ENCODE measurements at regions not wholly inside any gene's neighbourhood (a gene's known extent, or its start where the extent isn't known, plus 50 kb on each side); places are given as distances from the start of the nearest gene placed in this dataset.

GRCh38 chr12:132402831-132403416 lies 73.5 kb upstream of the GALNT9 start:
- Histone ChIP-seq H3K27me3 (ENCODE audit: control insufficient read depth, insufficient read depth, low read length) (peaks cover 56% of the 10 kb centered on the region), H3K4me3 (ENCODE audit: low read depth, low read length) (no peak overlapping the region), H3K36me3 (ENCODE audit: control insufficient read depth, insufficient read depth, low read length) (no peaks in the 10 kb centered on the region)
- no peak for DNase-seq (ENCODE audit: low read depth)
- TF ChIP-seq, protein P1, sequence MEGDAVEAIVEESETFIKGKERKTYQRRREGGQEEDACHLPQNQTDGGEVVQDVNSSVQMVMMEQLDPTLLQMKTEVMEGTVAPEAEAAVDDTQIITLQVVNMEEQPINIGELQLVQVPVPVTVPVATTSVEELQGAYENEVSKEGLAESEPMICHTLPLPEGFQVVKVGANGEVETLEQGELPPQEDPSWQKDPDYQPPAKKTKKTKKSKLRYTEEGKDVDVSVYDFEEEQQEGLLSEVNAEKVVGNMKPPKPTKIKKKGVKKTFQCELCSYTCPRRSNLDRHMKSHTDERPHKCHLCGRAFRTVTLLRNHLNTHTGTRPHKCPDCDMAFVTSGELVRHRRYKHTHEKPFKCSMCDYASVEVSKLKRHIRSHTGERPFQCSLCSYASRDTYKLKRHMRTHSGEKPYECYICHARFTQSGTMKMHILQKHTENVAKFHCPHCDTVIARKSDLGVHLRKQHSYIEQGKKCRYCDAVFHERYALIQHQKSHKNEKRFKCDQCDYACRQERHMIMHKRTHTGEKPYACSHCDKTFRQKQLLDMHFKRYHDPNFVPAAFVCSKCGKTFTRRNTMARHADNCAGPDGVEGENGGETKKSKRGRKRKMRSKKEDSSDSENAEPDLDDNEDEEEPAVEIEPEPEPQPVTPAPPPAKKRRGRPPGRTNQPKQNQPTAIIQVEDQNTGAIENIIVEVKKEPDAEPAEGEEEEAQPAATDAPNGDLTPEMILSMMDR (IDR thresholded peaks at IDR 0.05; ENCODE audit: insufficient read depth, low read length, poor library complexity, severe bottlenecking) = no peak

- TF ChIP-seq, protein P1 (IDR thresholded peaks at IDR 0.05; ENCODE audit: insufficient read depth, low read length, poor library complexity, severe bottlenecking) = no peak
- no peaks in the 10 kb centered on the region for H3K36me3 ChIP-seq (ENCODE audit: control insufficient read depth, insufficient read depth, low read length)
- H3K4me3 ChIP-seq (ENCODE audit: low read depth, low read length) = no peak overlapping the region
- peaks cover 65% of the 10 kb centered on the region for H3K27me3 ChIP-seq (ENCODE audit: control insufficient read depth, insufficient read depth, low read length)
- DNase-seq (ENCODE audit: low read depth) = no peak
Measured at GRCh38 chr12:132401982-132402381, 72.6 kb upstream of the GALNT9 start.

DNA sequence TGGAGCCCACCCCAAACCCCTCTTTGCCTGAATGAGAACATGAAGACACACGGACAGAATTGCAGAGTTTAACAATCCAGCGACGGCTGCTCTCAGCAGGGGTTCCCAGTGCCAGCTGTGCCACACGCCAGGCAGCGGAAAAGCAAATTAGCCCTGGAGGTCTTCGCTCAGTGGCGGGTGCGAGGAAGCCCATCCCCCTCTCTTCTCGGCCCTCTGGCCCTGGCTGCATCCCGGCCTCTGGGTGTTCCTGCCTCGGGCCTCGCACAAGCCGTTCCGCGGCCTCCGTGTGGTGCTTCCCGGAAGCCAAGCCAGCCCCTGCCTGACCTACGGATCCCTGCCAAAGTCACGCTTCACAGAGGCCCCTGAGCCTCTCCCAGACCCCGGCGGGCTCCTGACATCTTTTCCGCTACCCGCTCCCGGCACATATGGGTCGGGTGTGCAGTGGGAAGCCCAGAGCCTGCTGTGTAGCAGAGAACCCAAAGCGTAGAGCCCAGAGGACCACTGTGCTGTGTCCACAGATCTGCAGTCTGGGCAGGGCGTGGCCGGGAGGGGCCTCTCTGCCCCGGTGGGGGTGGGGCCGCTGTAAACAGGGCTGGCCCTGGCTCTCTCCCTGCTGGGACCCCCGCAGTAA lies 70.7 kb upstream of the GALNT9 start:
- peaks cover 62% of the 10 kb centered on the region for H3K27me3 ChIP-seq (ENCODE audit: control insufficient read depth, insufficient read depth, low read length)
- no peak for DNase-seq (ENCODE audit: low read depth)
- no peak overlapping the region for H3K4me3 ChIP-seq (ENCODE audit: low read depth, low read length)
- H3K36me3 ChIP-seq (ENCODE audit: control insufficient read depth, insufficient read depth, low read length) = no peaks in the 10 kb centered on the region
- TF ChIP-seq, protein P1 (IDR thresholded peaks at IDR 0.05; ENCODE audit: insufficient read depth, low read length, poor library complexity, severe bottlenecking) = no peak

GRCh38 chr12:132399092-132400010 lies 70.0 kb upstream of the GALNT9 start:
- H3K4me3 ChIP-seq (ENCODE audit: low read depth, low read length) = no peak overlapping the region
- H3K36me3 ChIP-seq (ENCODE audit: control insufficient read depth, insufficient read depth, low read length) = no peaks in the 10 kb centered on the region
- peaks cover 55% of the 10 kb centered on the region for H3K27me3 ChIP-seq (ENCODE audit: control insufficient read depth, insufficient read depth, low read length)
- no peak for DNase-seq (ENCODE audit: low read depth)
- TF ChIP-seq, protein P1 (IDR thresholded peaks at IDR 0.05; ENCODE audit: insufficient read depth, low read length, poor library complexity, severe bottlenecking) = no peak

DNA sequence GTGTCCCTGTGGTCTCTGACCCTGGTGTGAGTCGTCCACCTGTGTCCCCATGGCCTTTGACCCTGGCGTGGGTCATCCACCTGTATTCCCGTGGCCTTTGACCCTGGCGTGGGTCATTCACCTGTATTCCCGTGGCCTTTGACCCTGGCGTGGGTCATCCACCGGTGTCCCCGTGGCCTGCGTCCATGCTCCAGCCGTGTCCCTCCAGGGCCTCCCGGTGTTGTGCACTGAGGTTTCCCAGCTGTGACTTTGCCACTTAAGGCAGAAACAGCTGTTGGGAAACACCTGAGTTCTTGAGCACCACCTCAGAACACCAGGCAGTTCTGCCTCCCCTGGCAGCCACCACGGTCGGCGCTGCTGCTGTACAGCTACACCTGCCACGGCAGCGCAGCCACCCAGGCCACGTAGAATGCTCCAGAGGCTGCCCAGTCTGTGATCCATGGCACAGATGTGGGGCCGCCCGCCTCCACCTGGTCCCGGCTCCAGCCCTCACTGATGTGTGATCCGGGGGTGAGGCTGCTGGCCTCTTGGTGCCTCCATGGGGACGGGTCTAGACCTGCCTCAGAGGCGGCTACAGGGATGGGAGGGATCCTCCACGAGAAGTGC lies 69.1 kb upstream of the GALNT9 start:
- Histone ChIP-seq H3K4me3 (ENCODE audit: low read depth, low read length) (no peak overlapping the region), H3K36me3 (ENCODE audit: control insufficient read depth, insufficient read depth, low read length) (no peaks in the 10 kb centered on the region), H3K27me3 (ENCODE audit: control insufficient read depth, insufficient read depth, low read length) (peaks cover 52% of the 10 kb centered on the region)
- DNase-seq (ENCODE audit: low read depth) = no peak
- TF ChIP-seq, protein P1 (IDR thresholded peaks at IDR 0.05; ENCODE audit: insufficient read depth, low read length, poor library complexity, severe bottlenecking) = no peak

Measured in kidney epithelial cell (primary cell).